Stimulated activated effector memory CD8-positive, alpha-beta T cell treated with anti-CD3 and anti-CD28 coated beads, Interleukin-12 subunit alpha, Interleukin-12 subunit beta, amount 100 ng/mL, for 72 hours (primary cell): ENCODE measurements at regions not wholly inside any gene's neighbourhood (a gene's known extent, or its start where the extent isn't known, plus 50 kb on each side); places are given as distances from the start of the nearest gene placed in this dataset.
A peak's percentile ranks its signal among the peaks of the same experiment; 100 is the strongest.
"Not testable (repeated sequence)": the region's sequence is repeated elsewhere in the genome, so short reads cannot be mapped to it uniquely, and the experiment has no call there.

ENCODE experiments used
- ATAC-seq: fragments of 150-1000 bp; cut with Tn5 transposase; 2 replicates; pipeline ENCODE4 v1.10.0; 2021
- DNase-seq, 2 donors: peaks; one replicate each; pipeline ENCODE4 v3.0.0; 2021 to 2022; ENCODE audit warnings: low spot score in 2 of 2
- H3K27ac Mint-ChIP-seq: one replicate; pipeline ENCODE4 v1.8.0; 2022; ENCODE audit warnings: mild to moderate bottlenecking, mixed read lengths
- H3K36me3 Mint-ChIP-seq: one replicate; pipeline ENCODE4 v1.8.0; 2022; ENCODE audit warnings: mild to moderate bottlenecking, mixed read lengths
- H3K4me1 Mint-ChIP-seq: one replicate; pipeline ENCODE4 v1.8.0; 2022; ENCODE audit warnings: mixed read lengths
- H3K4me3 Mint-ChIP-seq: one replicate; pipeline ENCODE4 v1.8.0; 2022; ENCODE audit warnings: mild to moderate bottlenecking, mixed read lengths
- H3K9me3 Mint-ChIP-seq: one replicate; pipeline ENCODE4 v1.8.0; 2022; ENCODE audit warnings: mixed read lengths

DNA sequence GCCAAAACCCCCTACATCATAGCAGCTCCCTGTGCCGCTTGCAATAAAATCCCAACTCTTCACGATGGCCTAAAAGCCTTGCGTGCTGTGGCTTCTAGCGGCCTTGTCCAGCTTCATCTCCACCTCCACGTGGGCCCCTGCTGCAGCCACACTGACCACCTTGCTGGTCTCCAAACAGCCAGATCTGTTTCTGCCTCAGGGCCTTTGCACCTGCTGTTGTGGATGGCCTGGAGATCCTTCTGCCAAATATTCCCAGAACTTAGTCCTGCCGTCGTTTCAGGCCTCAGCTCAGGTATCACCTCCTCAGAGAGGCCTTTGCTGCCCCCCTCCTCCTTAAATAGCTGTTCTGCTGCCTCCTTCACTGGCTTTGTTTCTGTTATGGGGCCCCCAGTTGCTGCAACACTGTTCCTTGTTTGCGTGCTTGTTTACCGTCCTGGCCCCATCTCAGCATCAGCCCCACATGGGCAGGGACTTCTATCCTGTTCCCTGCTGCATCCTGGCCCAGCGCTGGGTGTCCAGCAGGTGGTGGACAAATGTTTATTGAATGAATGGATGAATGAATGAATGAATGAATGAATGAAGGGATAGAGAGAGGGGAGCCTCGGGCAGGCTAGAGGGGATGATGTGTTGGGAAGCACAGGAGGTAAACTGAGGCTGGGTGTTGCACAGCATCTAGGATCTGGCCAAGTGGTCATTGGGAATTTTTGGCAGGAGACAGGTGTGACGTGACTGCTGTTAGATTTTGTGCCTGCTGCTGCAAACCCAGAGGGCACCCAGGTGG lies 171.0 kb upstream of the GSE1 start:
- Mint-ChIP-seq H3K9me3 (no peaks in the 10 kb centered on the region), H3K36me3 (no peaks in the 10 kb centered on the region), H3K4me3 (no peak overlapping the region), H3K4me1 (no peaks in the 10 kb centered on the region), H3K27ac (peak overlapping the region; percentile 54)
- DNase-seq, result no peak
- no peak for ATAC-seq

DNA sequence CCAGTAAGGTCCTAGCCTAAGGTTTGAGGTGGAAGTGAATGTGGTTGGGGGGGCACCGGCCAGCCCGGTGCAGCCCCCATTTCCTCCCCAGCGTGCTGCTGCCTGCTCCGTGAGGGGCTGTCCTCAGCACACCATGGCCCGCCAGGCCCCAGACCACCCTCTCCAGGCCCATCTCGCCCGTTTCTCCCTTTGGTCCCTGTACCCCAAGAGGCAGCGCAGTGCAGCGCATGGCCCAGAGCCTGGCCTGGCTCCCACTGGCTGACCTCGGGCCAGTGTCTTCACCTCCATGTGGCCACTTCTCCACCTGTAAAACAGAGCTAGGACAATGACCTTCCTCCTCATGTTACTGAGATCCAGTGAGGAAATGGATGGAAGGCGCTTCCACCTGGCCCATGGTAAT lies 170.0 kb upstream of the GSE1 start:
- DNase-seq, result no peak
- no peak for ATAC-seq
- Mint-ChIP-seq H3K4me1 (peaks cover 5% of the 10 kb centered on the region), H3K36me3 (no peaks in the 10 kb centered on the region), H3K4me3 (no peak overlapping the region), H3K27ac (no peak overlapping the region), H3K9me3 (no peaks in the 10 kb centered on the region)

DNA sequence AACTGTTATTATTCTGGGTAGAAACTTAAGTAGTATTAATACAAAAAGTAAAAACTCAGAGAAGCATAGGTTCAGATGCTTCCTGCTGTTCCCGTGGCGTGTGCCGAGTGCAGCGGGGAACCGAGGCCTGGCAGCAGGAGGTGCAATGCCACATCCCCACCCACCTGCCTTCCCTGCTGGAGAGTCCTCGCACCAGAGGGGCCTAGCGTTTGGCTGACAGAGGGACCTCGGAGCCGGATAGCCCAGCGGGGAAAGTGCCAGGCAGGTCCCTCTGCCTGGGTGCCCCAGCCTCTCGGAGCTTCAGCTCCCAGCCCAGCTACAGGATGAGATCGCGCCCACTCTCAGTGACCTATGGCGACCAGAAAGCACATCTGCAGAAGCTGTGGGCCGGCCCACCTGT lies 169.6 kb upstream of the GSE1 start:
- Mint-ChIP-seq H3K4me3 (no peak overlapping the region), H3K4me1 (peaks cover 9% of the 10 kb centered on the region), H3K9me3 (no peaks in the 10 kb centered on the region), H3K27ac (no peak overlapping the region), H3K36me3 (no peaks in the 10 kb centered on the region)
- DNase-seq (no peak), ATAC-seq (no peak)

DNA sequence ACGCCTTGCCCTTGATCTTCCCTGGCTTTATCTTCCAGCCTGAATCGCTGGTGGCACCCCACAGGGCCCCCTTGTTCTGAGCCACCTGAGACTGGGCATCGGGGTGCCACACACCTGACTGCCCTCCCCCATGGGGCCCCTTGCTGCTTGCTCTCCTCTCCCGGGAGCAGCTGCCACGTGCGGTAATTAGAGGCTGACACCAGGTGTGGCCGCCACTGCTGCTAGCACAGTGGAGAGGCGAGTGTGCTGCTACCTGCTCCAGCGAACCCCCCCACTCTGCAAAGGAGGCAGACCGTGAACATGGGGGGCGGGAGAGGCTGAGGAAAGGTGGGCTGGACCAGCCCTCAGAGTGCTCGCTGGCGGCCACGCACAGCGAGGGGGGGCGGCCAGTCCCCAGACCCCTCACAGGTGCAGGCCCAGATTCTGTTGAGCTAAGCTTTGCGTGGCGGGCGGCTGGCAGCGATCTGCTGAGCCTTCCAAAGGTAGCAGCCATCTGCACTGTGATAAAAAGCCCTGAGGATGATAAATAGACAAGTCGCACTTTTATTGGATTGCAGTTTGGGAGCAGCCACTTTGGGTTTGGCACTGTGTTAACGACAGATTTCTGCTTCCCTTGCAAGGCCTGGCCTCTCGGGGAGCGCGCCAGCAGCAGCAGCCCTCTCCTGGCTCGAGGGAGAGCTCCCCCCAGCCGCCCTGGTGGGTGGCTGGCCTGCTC lies 167.9 kb upstream of the GSE1 start:
- ATAC-seq (no peak), DNase-seq (no peak)
- Mint-ChIP-seq H3K4me1 (peaks cover 13% of the 10 kb centered on the region), H3K36me3 (no peaks in the 10 kb centered on the region), H3K4me3 (no peak overlapping the region), H3K27ac (no peak overlapping the region), H3K9me3 (no peaks in the 10 kb centered on the region)

DNA sequence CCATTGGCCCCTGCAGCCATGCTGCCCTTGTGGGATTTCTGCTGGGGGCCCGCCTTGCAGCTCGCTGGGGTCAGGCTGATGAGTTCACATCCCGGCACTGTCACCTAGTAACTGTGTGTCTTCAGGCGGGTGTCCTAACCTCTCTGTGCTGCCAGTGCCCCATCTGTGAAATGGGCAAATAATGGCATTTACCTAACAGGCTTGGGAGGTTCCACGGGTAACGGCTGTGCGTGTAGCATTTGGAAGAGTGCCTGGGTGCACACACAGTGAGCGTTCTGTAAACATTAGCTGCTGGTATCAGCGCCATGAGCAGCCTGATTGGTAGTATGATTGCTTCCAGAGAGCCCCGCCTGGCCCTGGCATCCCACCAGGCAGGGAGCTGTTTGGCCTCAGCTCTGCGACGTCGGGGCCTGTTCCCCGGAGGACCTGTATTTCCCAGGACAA lies 167.3 kb upstream of the GSE1 start:
- Mint-ChIP-seq H3K4me1 (peaks cover 13% of the 10 kb centered on the region), H3K27ac (no peak overlapping the region)
- ATAC-seq, result no peak

DNA sequence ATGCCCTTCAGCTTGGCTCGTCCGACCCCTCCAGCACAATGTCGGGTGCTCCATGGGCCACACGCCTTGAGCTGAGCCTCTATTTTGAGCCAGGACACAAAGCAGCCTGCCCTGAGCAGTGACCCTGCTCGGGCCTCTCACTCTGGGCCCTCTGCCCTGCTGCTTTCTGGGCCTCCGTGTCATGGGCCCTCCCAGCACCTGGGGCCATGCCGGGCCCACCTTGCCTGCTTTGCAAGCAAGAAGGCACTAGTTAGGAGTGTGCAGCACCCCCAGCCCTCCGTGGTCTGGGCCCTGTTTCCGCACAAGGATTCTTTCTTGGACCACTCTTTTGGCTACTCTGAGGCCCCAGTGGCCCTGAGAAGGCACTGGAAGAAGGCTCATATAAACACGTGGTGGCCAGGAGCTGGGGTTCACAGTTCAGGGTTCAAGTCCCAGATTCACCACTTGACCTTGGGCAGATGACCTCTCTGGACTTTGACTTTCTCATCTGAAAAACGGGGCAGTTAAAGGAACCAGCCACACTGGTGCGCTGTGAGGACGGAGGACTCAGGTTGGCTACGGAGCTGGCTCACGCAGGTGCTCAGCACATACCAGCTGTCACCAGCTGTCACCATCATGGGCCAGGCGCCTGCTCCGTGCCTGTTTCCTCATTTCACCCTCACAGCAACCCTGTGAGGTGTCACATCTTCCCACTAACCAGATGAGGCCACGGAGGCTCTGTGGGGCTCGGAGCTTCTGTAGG lies 166.0 kb upstream of the GSE1 start:
- H3K27ac Mint-ChIP-seq, result no peak overlapping the region
- no peaks in the 10 kb centered on the region for H3K36me3 Mint-ChIP-seq
- H3K9me3 Mint-ChIP-seq, result no peaks in the 10 kb centered on the region
- DNase-seq, result no peak
- no peak for ATAC-seq
- no peak overlapping the region for H3K4me3 Mint-ChIP-seq
- peaks cover 13% of the 10 kb centered on the region for H3K4me1 Mint-ChIP-seq

More for the DNA sequence above, 167.3 kb upstream of the GSE1 start:
- Mint-ChIP-seq H3K36me3 (no peaks in the 10 kb centered on the region), H3K4me3 (no peak overlapping the region), H3K9me3 (no peaks in the 10 kb centered on the region)
- DNase-seq, result no peak

DNA sequence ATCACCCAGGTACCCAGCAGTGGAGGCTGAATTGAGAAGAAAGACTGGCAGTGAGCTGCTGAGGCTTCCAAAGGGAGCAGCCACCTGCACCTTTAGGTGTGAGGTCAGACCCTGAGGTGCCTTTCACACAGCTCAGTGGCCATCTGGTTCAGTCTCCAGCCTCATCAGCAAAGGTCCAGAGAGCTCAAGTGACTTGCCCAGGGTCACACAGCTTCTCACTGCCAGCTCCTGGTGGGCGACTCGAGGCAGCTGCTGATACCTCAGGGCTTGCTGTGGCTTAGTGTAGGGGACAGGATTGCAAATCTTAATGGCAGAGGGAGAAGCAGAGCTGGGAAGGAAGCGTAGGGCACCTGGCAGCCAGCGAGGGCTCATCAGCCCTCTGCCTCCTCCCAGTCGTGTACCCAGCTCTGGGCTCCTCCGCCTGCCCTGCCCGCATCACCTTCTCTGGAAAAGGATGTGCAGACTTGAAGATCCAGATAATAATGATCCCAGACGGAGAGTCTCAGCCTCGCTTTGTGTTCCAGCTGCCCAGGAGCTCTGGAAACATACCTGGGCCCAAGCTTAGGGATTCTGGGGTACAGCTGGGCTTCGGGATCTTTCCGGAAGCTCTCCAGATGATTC lies 165.3 kb upstream of the GSE1 start:
- H3K36me3 Mint-ChIP-seq, result no peaks in the 10 kb centered on the region
- H3K9me3 Mint-ChIP-seq, result no peaks in the 10 kb centered on the region
- DNase-seq (no peak), ATAC-seq (no peak)
- peak overlapping the region; percentile 43 for H3K27ac Mint-ChIP-seq
- H3K4me1 Mint-ChIP-seq, result peaks cover 13% of the 10 kb centered on the region
- H3K4me3 Mint-ChIP-seq, result peak overlapping the region; percentile 21

DNA sequence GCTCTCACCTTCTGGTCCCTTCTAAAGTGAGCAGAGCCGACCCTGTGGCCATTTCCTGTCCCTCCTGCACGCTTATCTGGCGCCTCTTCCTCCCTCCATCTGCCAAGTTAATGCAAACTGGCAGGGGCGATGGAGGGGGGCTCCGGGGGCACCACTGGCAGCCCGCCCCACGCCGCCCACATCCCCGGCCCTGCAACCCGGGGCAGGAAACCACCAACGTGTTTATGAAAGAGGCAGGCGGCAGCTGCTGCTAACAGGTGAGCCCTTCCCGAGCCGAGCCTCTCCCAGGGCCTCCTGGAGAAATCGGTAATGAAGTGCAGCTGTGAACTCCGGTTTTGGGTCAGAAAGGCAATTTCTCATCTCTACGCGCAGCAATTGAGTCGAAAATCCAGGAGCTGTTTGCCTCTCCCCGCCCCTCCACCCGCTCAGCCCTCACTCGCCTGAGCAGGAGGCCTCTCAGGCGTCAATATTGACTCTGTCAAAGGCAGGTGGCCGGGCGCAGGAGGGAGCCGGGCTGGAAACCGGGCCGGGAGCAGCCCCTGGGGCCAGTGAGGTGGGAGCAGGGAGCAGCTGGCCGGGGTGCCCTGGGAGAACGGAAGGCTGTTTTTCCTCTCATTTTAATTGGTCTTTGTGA lies 164.4 kb upstream of the GSE1 start:
- H3K4me1 Mint-ChIP-seq, result peaks cover 13% of the 10 kb centered on the region
- no peaks in the 10 kb centered on the region for H3K36me3 Mint-ChIP-seq
- peak overlapping the region; percentile 43 for H3K27ac Mint-ChIP-seq
- H3K4me3 Mint-ChIP-seq, result peak overlapping the region; percentile 21
- ATAC-seq (peak; percentile 47), DNase-seq (peak in 1 of 2 donors; percentile 53)
- H3K9me3 Mint-ChIP-seq, result no peaks in the 10 kb centered on the region

DNA sequence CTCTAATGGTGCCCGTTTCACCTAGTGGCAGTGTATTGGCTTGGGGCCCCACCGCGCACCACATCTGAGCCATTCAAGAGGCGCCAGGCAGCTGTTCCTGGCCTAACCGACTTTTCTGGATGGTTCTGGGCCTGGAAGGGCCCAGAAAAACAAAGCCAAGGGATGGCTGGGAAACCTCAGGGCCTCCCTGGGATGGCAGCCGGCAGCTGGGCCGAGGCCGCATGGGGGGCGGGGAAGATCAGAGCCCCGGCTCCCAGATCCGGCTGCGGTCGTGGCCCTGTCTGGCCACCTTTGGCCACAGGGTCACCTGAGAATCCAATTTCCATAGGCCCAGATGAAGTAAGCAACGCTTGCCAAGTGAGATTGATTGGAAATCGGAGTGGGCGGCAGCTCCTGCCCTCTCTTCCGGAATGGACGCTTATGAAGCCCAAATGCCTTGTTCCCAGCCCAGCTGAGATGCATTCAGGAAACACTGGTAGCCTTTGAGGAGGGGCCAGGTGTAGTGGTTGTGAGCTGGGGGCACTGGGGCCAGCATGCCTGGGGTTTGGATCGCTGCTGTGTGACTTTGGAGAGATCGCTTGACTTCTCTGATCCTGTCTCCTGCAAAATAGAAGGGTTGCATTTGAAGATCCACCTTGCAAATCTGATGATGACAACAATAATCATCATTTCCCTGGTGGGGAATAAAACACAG lies 163.8 kb upstream of the GSE1 start:
- no peaks in the 10 kb centered on the region for H3K36me3 Mint-ChIP-seq
- no peaks in the 10 kb centered on the region for H3K9me3 Mint-ChIP-seq
- H3K4me3 Mint-ChIP-seq, result peak overlapping the region; percentile 21
- DNase-seq, result no peak
- peaks cover 13% of the 10 kb centered on the region for H3K4me1 Mint-ChIP-seq
- ATAC-seq, result no peak
- peak overlapping the region; percentile 43 for H3K27ac Mint-ChIP-seq

DNA sequence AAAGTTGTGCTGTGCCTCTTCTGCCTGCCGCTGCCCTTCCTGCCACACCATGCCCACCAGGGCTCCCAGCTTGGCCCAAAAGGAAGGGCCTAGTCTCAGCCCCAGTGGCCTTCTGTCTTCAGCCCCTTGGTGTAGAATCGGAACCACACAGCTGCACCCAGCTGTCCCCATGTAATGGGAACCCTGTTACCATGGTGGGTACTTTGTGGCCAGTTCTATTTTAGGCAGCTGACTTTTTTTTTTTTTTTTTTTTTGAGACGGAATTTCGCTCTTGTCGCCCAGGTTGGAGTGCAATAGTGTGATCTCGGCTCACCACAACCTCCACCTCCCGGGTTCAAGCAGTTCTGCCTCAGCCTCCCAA lies 163.3 kb upstream of the GSE1 start:
- Mint-ChIP-seq H3K27ac (no peak overlapping the region), H3K9me3 (no peaks in the 10 kb centered on the region), H3K4me1 (peaks cover 13% of the 10 kb centered on the region), H3K36me3 (no peaks in the 10 kb centered on the region), H3K4me3 (no peak overlapping the region)
- ATAC-seq, result no peak
- no peak for DNase-seq

DNA sequence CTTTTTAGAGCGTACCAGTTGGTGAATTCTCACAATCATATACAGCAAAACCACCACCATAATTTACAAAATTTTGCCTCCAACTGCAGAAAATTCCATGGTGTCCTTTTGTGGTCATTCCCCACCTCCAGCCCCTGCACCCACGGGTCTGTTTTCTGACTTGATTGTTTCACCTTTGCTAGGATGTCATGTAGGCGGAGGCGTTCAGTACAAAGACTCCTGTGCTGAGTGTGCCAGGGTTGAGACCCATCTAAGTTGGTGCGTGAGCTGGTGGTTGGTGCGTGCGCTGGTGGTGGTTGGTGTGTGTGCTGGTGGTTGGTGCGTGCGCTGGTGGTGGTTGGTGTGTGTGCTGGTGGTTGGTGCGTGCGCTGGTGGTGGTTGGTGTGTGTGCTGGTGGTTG lies 162.0 kb upstream of the GSE1 start:
- not testable (repeated sequence) for H3K27ac Mint-ChIP-seq

DNA sequence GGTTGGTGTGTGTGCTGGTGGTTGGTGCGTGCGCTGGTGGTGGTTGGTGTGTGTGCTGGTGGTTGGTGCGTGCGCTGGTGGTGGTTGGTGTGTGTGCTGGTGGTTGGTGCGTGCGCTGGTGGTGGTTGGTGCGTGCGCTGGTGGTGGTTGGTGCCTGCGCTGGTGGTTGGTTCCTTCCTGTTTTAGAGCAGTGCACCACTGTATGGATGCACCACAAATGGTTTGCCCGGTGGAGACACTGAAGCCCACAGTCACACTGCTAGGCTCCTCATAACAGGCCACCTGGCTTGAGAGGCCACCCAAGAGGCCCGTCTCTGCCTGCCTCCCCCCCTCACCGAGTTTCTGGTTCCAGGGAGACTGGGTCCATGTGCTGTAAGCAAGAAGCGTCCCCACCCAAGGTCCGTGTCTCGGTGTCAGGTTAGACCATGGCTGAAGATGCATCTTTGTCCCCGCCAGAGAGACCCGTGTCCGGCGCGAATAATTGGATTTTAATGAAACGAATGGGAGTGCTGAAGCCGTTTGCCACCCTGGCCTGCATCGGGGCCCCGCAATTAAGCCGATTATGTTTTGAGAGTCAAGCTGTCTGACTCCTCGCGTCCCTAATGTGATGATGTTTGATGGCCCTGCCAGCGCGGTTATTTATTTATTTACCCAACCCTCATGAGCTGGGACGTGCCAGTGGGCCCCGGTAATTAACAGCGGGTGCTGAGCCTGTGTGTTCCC lies 161.3 kb upstream of the GSE1 start:
- DNase-seq, result no peak
- Mint-ChIP-seq H3K9me3 (no peaks in the 10 kb centered on the region), H3K36me3 (no peaks in the 10 kb centered on the region), H3K4me3 (no peak overlapping the region), H3K4me1 (peaks cover 13% of the 10 kb centered on the region), H3K27ac (no peak overlapping the region)
- ATAC-seq, result no peak

More for the DNA sequence above, 162.0 kb upstream of the GSE1 start:
- not testable (repeated sequence) for H3K4me3 Mint-ChIP-seq, H3K9me3 Mint-ChIP-seq, H3K36me3 Mint-ChIP-seq, DNase-seq, ATAC-seq
- peaks cover 13% of the 10 kb centered on the region for H3K4me1 Mint-ChIP-seq

DNA sequence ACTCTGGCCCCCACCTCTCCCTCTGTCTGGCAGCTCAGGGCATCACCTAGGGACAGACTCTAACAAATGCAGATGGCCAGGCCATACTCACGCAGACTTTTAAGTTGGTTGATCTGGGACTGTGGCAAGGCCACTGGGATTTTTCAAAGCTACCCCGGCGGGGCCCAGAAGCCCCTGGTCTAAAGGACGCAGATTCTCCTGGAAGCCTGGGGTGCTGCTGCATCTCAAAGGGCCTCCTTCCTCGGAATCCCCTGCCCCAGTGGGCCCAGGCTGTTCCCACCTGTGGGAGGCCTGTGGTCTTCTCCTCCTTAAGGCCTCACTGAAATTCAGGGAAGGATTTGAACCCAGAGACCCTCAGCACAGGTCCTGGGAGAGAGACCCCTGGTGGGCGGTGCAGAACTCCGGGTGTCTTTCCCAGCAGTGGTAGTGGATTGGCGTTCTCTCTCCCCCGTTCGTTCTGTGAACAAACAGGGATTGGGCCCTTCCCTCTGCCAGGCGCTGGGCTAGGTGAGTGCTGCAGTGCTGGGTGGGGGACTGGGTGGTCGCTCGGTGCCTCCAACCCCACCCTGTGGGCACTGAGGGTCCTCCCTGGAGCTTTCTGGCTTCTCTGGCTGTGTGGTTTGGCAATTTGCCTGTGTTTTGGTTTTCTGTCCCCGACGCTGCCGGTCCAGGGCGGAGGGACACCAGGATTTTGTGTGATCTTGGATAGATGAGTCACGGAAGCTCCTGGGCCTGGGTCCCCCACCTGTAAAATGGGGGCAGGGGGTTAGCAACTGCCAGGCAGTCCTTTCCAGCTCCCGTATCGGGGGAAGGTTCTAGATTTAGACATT lies 160.5 kb upstream of the GSE1 start:
- DNase-seq, result no peak
- Mint-ChIP-seq H3K27ac (no peak overlapping the region), H3K4me3 (no peak overlapping the region), H3K9me3 (no peaks in the 10 kb centered on the region), H3K4me1 (peaks cover 13% of the 10 kb centered on the region), H3K36me3 (no peaks in the 10 kb centered on the region)
- no peak for ATAC-seq
